Gastrocnemius medialis (tissue), 4 donors: ENCODE measurements at regions not wholly inside any gene's neighbourhood (a gene's known extent, or its start where the extent isn't known, plus 50 kb on each side); places are given as distances from the start of the nearest gene placed in this dataset.

ENCODE experiments used
- ATAC-seq, 2 donors: fragments of 150-250 bp; one replicate each; pipeline ENCODE4 v1.9.1; 2016
- DNase-seq, 2 donors: peaks; one replicate each; pipeline ENCODE4 v3.0.0-alpha.2; 2019
- H3K27ac ChIP-seq, 4 donors: fragments of 200-600 bp; sonication (generic); 1 replicate in 1 of 4; 2 replicates in 3 of 4; pipeline ENCODE4 v1.5.1; 2016 to 2018; ENCODE audit warnings: mild to moderate bottlenecking in 2 of 4, moderate library complexity in 1 of 4
- H3K27me3 ChIP-seq, 3 donors: fragments of 200-600 bp; sonication (generic) in 2 of 3; 1 replicate in 1 of 3; 2 replicates in 2 of 3; pipeline versions ENCODE4 v1.5.1 to v1.6.0; 2016 to 2019; ENCODE audit warnings: mild to moderate bottlenecking in 1 of 3, moderate library complexity in 1 of 3
- H3K36me3 ChIP-seq, 2 donors: fragments of 200-600 bp; sonication (generic) in 1 of 2; one replicate each; pipeline ENCODE4 v1.5.1; 2017 to 2018
- H3K4me1 ChIP-seq, 2 donors: fragments of 200-600 bp; sonication (generic) in 1 of 2; one replicate each; pipeline ENCODE4 v1.5.1; 2016 to 2017; ENCODE audit warnings: mild to moderate bottlenecking in 2 of 2
- H3K4me3 ChIP-seq, 4 donors: fragments of 200-600 bp; sonication (generic) in 3 of 4; 1 replicate in 1 of 4; 2 replicates in 3 of 4; pipeline ENCODE4 v1.5.1; 2016 to 2019; ENCODE audit warnings: mild to moderate bottlenecking in 2 of 4
- H3K9me3 ChIP-seq, 3 donors: fragments of 200-600 bp; sonication (generic) in 2 of 3; 1 replicate in 1 of 3; 2 replicates in 2 of 3; pipeline ENCODE4 v1.5.1; 2016 to 2019
- CTCF ChIP-seq, 5 experiments: fragments of 450-650 bp in 3 of 5; fragments of 200-600 bp in 2 of 5; sonication (generic) in 2 of 5; IDR thresholded peaks in 4 of 5; conservative IDR thresholded peaks in 1 of 5; 1 replicate in 4 of 5; 2 replicates in 1 of 5; pipeline ENCODE4 v1.5.1; 2016 to 2019; ENCODE audit warnings: antibody characterized with exemption in 5 of 5, mild to moderate bottlenecking in 3 of 5, moderate library complexity in 3 of 5
- POLR2A ChIP-seq, 2 donors: fragments of 450-650 bp; IDR thresholded peaks; one replicate each; pipeline ENCODE4 v1.6.1; 2017; ENCODE audit warnings: antibody characterized with exemption in 2 of 2, mild to moderate bottlenecking in 2 of 2, moderate library complexity in 2 of 2
- in situ Hi-C, 4 donors: fragments of 200-750 bp; cut with MboI; loops; one replicate each; pipeline versions ENCODE4 v1.15.0 to v1.8.0; 2017; ENCODE audit warnings: low sequenced_read_pairs in 4 of 4
- intact Hi-C: fragments of 100-400 bp; cut with DNase I; formaldehyde crosslinking; loops from one replicate; pipeline ENCODE4 v1.15.1; 2023; ENCODE audit warnings: low total_unique reads

GRCh38 chr19:31415322-31415721 is 66.1 kb upstream of the TSHZ3 start:
- intact Hi-C loops (no loop called here), in situ Hi-C loops (no loop called here)
- Histone ChIP-seq H3K27ac (no peak overlapping the region), H3K9me3 (no peaks in the 10 kb centered on the region), H3K27me3 (peaks cover 0 to 3% (median 0%) of the 10 kb centered on the region in 3 donors), H3K4me1 (no peaks in the 10 kb centered on the region), H3K36me3 (no peaks in the 10 kb centered on the region), H3K4me3 (no peak overlapping the region)
- no peak for TF ChIP-seq POLR2A (IDR thresholded peaks at IDR 0.05)
- no peak for DNase-seq
- no peak for ATAC-seq

- DNase-seq: no peak
- Histone ChIP-seq H3K9me3 (no peaks in the 10 kb centered on the region), H3K27ac (no peak overlapping the region), H3K4me1 (no peaks in the 10 kb centered on the region), H3K36me3 (no peaks in the 10 kb centered on the region), H3K4me3 (no peak overlapping the region), H3K27me3 (peaks cover 0 to 3% (median 0%) of the 10 kb centered on the region in 3 donors)
- no peak for TF ChIP-seq CTCF (IDR thresholded peaks at IDR 0.05 in 4 of 5, conservative IDR thresholded peaks at IDR 0.05 in 1 of 5)
- TF ChIP-seq POLR2A (IDR thresholded peaks at IDR 0.05): no peak
- intact Hi-C loops (no loop called here), in situ Hi-C loops (no loop called here)
- ATAC-seq: no peak
These were observed 67.3 kb upstream of the TSHZ3 start for GRCh38 chr19:31416548-31416947.

- intact Hi-C loops (no loop called here), in situ Hi-C loops (no loop called here)
- TF ChIP-seq CTCF (IDR thresholded peaks at IDR 0.05 in 4 of 5, conservative IDR thresholded peaks at IDR 0.05 in 1 of 5): no peak
- no peak for TF ChIP-seq POLR2A (IDR thresholded peaks at IDR 0.05)
- DNase-seq (no peak), ATAC-seq (no peak)
- Histone ChIP-seq H3K9me3 (no peaks in the 10 kb centered on the region), H3K4me3 (no peak overlapping the region), H3K27me3 (peaks cover 0 to 8% (median 0%) of the 10 kb centered on the region in 3 donors), H3K4me1 (no peaks in the 10 kb centered on the region), H3K36me3 (no peaks in the 10 kb centered on the region), H3K27ac (no peak overlapping the region)
These were observed 68.8 kb upstream of the TSHZ3 start for GRCh38 chr19:31418055-31418454.

GRCh38 chr19:31418692-31419430 is 69.6 kb upstream of the TSHZ3 start:
- intact Hi-C loops (no loop called here), in situ Hi-C loops (no loop called here)
- Histone ChIP-seq H3K27ac (no peak overlapping the region), H3K27me3 (peaks cover 0 to 8% (median 0%) of the 10 kb centered on the region in 3 donors), H3K4me1 (no peaks in the 10 kb centered on the region), H3K36me3 (no peaks in the 10 kb centered on the region), H3K9me3 (no peaks in the 10 kb centered on the region), H3K4me3 (no peak overlapping the region)
- DNase-seq: no peak
- TF ChIP-seq POLR2A (IDR thresholded peaks at IDR 0.05) (no peak), CTCF (IDR thresholded peaks at IDR 0.05 in 4 of 5, conservative IDR thresholded peaks at IDR 0.05 in 1 of 5) (no peak)
- no peak for ATAC-seq

- in situ Hi-C loops (no loop called here), intact Hi-C loops (no loop called here)
- Histone ChIP-seq H3K4me3 (no peak overlapping the region), H3K27me3 (peaks cover 0 to 8% (median 0%) of the 10 kb centered on the region in 3 donors), H3K36me3 (no peaks in the 10 kb centered on the region), H3K27ac (no peak overlapping the region), H3K4me1 (no peaks in the 10 kb centered on the region), H3K9me3 (no peaks in the 10 kb centered on the region)
- DNase-seq (no peak), ATAC-seq (no peak)
- TF ChIP-seq POLR2A (IDR thresholded peaks at IDR 0.05): no peak
- no peak for TF ChIP-seq CTCF (IDR thresholded peaks at IDR 0.05 in 4 of 5, conservative IDR thresholded peaks at IDR 0.05 in 1 of 5)
These were observed 70.7 kb upstream of the TSHZ3 start for GRCh38 chr19:31419871-31420445.
